BJ (cell line): ENCODE measurements at regions not wholly inside any gene's neighbourhood (a gene's known extent, or its start where the extent isn't known, plus 50 kb on each side); places are given as distances from the start of the nearest gene placed in this dataset.

Experiments
- CTCF ChIA-PET: fragments of 350-600 bp; formaldehyde crosslinking; extraction: SDS; loops from one replicate; lab custom pipeline; 2021; ENCODE audit warnings: antibody characterized with exemption, inconsistent platforms; lab: Yijun Ruan, JAX
- POLR2A ChIA-PET: fragments of 300-600 bp; sonication (Branson Sonifier 250); formaldehyde crosslinking; extraction: SDS; loops from one replicate; lab custom pipeline; 2021; ENCODE audit warnings: antibody characterized with exemption; lab: Charles Lee
- DNase-seq: peaks from one replicate; pipeline ENCODE4 v3.0.0-alpha.2; 2011; ENCODE audit warnings: low read depth
- H3K27me3 ChIP-seq: 2 replicates; pipeline ENCODE4 v1.6.0; 2011; ENCODE audit warnings: low read length; ENCODE audit not compliant: control insufficient read depth, insufficient read depth
- H3K36me3 ChIP-seq: 2 replicates; pipeline ENCODE4 v1.5.1; 2011; ENCODE audit warnings: low read length; ENCODE audit not compliant: control insufficient read depth, insufficient read depth
- H3K4me3 ChIP-seq: 2 replicates; pipeline ENCODE4 v1.5.1; 2011; ENCODE audit warnings: low read depth, mild to moderate bottlenecking, control low read depth, low read length
- CTCF ChIP-seq: IDR thresholded peaks from 2 replicates; pipeline ENCODE4 v1.5.1; 2011; ENCODE audit warnings: low read depth, mild to moderate bottlenecking, control low read depth, inconsistent platforms, low read length, moderate library complexity; ENCODE audit not compliant: insufficient read depth

GRCh38 chr17:53948323-53948722 is 125.6 kb downstream of the KIF2B start:
- DNase-seq, result no peak
- ChIA-PET CTCF (no interaction called here), POLR2A (no interaction called here)

GRCh38 chr17:53949473-53950090 is 126.9 kb downstream of the KIF2B start:
- no peak for DNase-seq
- Histone ChIP-seq H3K4me3 (no peak overlapping the region), H3K27me3 (no peaks in the 10 kb centered on the region), H3K36me3 (no peaks in the 10 kb centered on the region)
- POLR2A ChIA-PET, result no interaction called here
- no peak for TF ChIP-seq CTCF
- CTCF ChIA-PET, result no interaction called here

More at GRCh38 chr17:53948323-53948722, 125.6 kb downstream of the KIF2B start:
- H3K27me3 ChIP-seq, result no peaks in the 10 kb centered on the region
- TF ChIP-seq CTCF, result no peak
- H3K4me3 ChIP-seq, result no peak overlapping the region
- no peaks in the 10 kb centered on the region for H3K36me3 ChIP-seq

GRCh38 chr17:53950207-53950857 is 127.6 kb downstream of the KIF2B start:
- no peak for DNase-seq
- no peak for TF ChIP-seq CTCF
- Histone ChIP-seq H3K27me3 (no peaks in the 10 kb centered on the region), H3K4me3 (no peak overlapping the region), H3K36me3 (no peaks in the 10 kb centered on the region)
- CTCF ChIA-PET, result no interaction called here
- POLR2A ChIA-PET, result no interaction called here

- ChIA-PET CTCF (interaction anchor here (1.3 kb wide), 1 partner anchor 9 kb away, joined by 4 read pairs; no protein-coding TSS in a partner anchor), POLR2A (no interaction called here)
- Histone ChIP-seq H3K27me3 (no peaks in the 10 kb centered on the region), H3K36me3 (no peaks in the 10 kb centered on the region), H3K4me3 (no peak overlapping the region)
- no peak for TF ChIP-seq CTCF
- no peak for DNase-seq
Measured at GRCh38 chr17:53950858-53951250, 128.1 kb downstream of the KIF2B start.

- ChIA-PET CTCF (no interaction called here), POLR2A (no interaction called here)
- Histone ChIP-seq H3K27me3 (no peaks in the 10 kb centered on the region), H3K4me3 (no peak overlapping the region), H3K36me3 (no peaks in the 10 kb centered on the region)
- no peak for TF ChIP-seq CTCF
- DNase-seq, result no peak
Measured at GRCh38 chr17:53971361-53971760, 148.6 kb downstream of the KIF2B start.
